CD8-positive, alpha-beta memory T cell (primary cell): ENCODE measurements at regions not wholly inside any gene's neighbourhood (a gene's known extent, or its start where the extent isn't known, plus 50 kb on each side); places are given as distances from the start of the nearest gene placed in this dataset.

Experiments used
- CTCF ChIA-PET: fragments of 350-600 bp; sonication (Branson Sonifier 250); formaldehyde crosslinking; loops from one replicate; lab custom pipeline; 2021; ENCODE audit warnings: antibody characterized with exemption; lab: Charles Lee
- POLR2A ChIA-PET: fragments of 350-600 bp; sonication (Branson Sonifier 250); formaldehyde crosslinking; loops from one replicate; lab custom pipeline; 2021; ENCODE audit warnings: antibody characterized with exemption; lab: Charles Lee
- DNase-seq, 5 donors: peaks; one replicate each; pipeline versions ENCODE4 v3.0.0 to v3.0.0-alpha.2; 2020 to 2022; ENCODE audit warnings: mixed read lengths in 1 of 5
- H3K27ac ChIP-seq: one replicate; pipeline ENCODE4 v1.7.0; 2013; ENCODE audit warnings: low read depth, mild to moderate bottlenecking, low read length, moderate library complexity
- H3K27me3 ChIP-seq: 2 replicates; pipeline ENCODE4 v1.7.0; 2013; ENCODE audit warnings: low read length, mild to moderate bottlenecking; ENCODE audit not compliant: insufficient read depth, poor library complexity, severe bottlenecking
- H3K36me3 ChIP-seq: 2 replicates; pipeline ENCODE4 v1.7.0; 2013; ENCODE audit warnings: mild to moderate bottlenecking, low read length, moderate library complexity; ENCODE audit not compliant: insufficient read depth
- H3K4me1 ChIP-seq: 2 replicates; pipeline ENCODE4 v1.7.0; 2013; ENCODE audit warnings: mild to moderate bottlenecking, low read length, moderate library complexity; ENCODE audit not compliant: insufficient read depth
- H3K4me3 ChIP-seq: 2 replicates; pipeline ENCODE4 v1.7.0; 2013; ENCODE audit warnings: mild to moderate bottlenecking, low read length
- H3K9me3 ChIP-seq: 2 replicates; pipeline ENCODE4 v1.7.0; 2013; ENCODE audit warnings: mild to moderate bottlenecking, low read length
- H3K27ac Mint-ChIP-seq, 8 donors: one replicate each; pipeline ENCODE4 v1.8.0; 2020 to 2021; ENCODE audit warnings: mixed read lengths in 8 of 8, mild to moderate bottlenecking in 6 of 8, inconsistent platforms in 3 of 8, moderate library complexity in 3 of 8
- H3K27me3 Mint-ChIP-seq, 2 donors: one replicate each; pipeline ENCODE4 v1.8.0; 2020 to 2021; ENCODE audit warnings: mixed read lengths in 2 of 2, mild to moderate bottlenecking in 1 of 2, moderate library complexity in 1 of 2
- H3K36me3 Mint-ChIP-seq, 3 donors: one replicate each; pipeline ENCODE4 v1.8.0; 2020 to 2021; ENCODE audit warnings: mixed read lengths in 3 of 3, inconsistent platforms in 1 of 3, mild to moderate bottlenecking in 1 of 3
- H3K4me1 Mint-ChIP-seq, 3 donors: one replicate each; pipeline ENCODE4 v1.8.0; 2020 to 2021; ENCODE audit warnings: mixed read lengths in 3 of 3, inconsistent platforms in 1 of 3, mild to moderate bottlenecking in 1 of 3
- H3K4me3 Mint-ChIP-seq, 7 donors: one replicate each; pipeline ENCODE4 v1.8.0; 2020 to 2021; ENCODE audit warnings: mixed read lengths in 7 of 7, mild to moderate bottlenecking in 6 of 7, moderate library complexity in 4 of 7, inconsistent platforms in 2 of 7
- H3K9me3 Mint-ChIP-seq, 5 donors: one replicate each; pipeline ENCODE4 v1.8.0; 2020 to 2022; ENCODE audit warnings: mixed read lengths in 5 of 5, mild to moderate bottlenecking in 3 of 5, moderate library complexity in 2 of 5, inconsistent platforms in 1 of 5

DNA sequence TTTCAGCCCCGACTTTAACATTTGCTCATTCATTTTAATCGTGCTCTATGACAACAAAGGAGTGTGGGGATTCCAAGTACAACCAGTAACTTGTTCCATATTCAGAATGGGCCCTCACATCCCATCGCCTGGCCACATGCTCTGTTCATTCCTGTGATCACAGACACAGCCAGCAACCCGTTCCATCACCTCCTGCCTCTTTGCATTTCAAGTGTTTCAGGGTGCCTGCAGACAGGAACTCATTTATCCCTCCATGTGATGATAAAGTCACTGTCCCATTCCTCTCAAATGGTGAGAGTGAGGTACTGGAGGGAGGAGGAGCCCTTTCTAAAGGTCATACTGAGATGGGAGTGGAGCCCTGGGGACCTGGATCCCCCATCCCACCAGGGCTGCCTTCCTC lies 571.1 kb downstream of the MAT2B start:
- ChIA-PET CTCF (interaction anchor here (1.3 kb wide), 1 partner anchor 8 kb away, joined by 3 read pairs; no protein-coding TSS in a partner anchor), POLR2A (no interaction called here)
- Histone ChIP-seq H3K4me1 (no peaks in the 10 kb centered on the region), H3K9me3 (no peaks in the 10 kb centered on the region), H3K27me3 (no peaks in the 10 kb centered on the region), H3K36me3 (no peaks in the 10 kb centered on the region), H3K4me3 (no peak overlapping the region), H3K27ac (no peak overlapping the region)
- Mint-ChIP-seq H3K27me3 (no peaks in the 10 kb centered on the region), H3K36me3 (no peaks in the 10 kb centered on the region), H3K4me3 (no peak overlapping the region), H3K4me1 (no peaks in the 10 kb centered on the region), H3K9me3 (peaks cover 0 to 17% (median 4%) of the 10 kb centered on the region in 5 donors), H3K27ac (no peak overlapping the region)
- no peak for DNase-seq

DNA sequence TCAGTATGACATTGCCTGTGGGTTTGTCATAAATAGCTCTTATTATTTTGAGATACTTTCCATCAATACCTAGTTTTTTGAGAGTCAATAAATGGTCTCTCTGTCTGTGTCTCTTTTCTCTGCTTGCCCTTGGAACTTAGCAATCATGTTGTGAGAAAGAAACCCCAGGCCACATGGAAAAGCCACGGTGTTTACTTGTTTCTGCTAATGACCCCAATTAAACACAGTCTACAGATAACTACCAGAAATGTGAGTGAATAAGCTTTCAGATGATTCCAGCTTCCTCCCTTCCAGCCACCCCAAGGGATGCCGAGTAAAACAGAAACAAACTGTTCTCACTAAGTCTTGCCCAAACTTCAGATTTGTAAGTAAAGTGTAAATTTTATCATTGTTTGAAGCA lies 584.9 kb downstream of the MAT2B start:
- no peak for DNase-seq
- no peaks in the 10 kb centered on the region for H3K36me3 ChIP-seq
- no peak overlapping the region for H3K4me3 Mint-ChIP-seq
- no peaks in the 10 kb centered on the region for H3K4me1 ChIP-seq
- H3K4me3 ChIP-seq, result no peak overlapping the region
- H3K9me3 ChIP-seq, result no peaks in the 10 kb centered on the region
- CTCF ChIA-PET, result no interaction called here
- no peaks in the 10 kb centered on the region for H3K27me3 Mint-ChIP-seq
- H3K36me3 Mint-ChIP-seq, result no peaks in the 10 kb centered on the region
- no peaks in the 10 kb centered on the region for H3K4me1 Mint-ChIP-seq
- POLR2A ChIA-PET, result interaction anchor here (0.7 kb wide), 1 partner anchor 78 kb away, joined by 3 read pairs; no protein-coding TSS in a partner anchor
- peak overlapping the region in 1 of 8 donors; percentile 48 for H3K27ac Mint-ChIP-seq
- H3K27me3 ChIP-seq, result no peaks in the 10 kb centered on the region
- peaks cover 0 to 11% (median 3%) of the 10 kb centered on the region in 5 donors for H3K9me3 Mint-ChIP-seq
- H3K27ac ChIP-seq, result no peak overlapping the region

DNA sequence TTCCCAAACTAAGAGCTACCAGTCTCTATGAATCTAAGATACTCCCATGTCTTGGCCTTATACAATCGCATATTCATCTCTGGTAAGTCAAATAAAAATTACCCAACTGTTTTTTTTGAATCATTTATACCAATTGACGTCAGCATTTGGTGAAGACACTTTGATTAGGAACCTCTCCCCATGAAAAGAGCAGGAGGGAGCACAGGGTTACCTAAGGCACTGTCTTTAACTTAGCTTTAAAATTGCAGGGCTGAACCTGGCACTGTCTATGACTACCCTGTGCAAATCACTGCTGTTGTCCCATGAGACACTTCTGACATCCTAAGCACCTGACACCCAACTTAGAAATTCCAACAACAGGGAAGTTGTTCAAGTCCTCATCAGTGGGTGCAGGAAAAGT lies 586.4 kb downstream of the MAT2B start:
- ChIA-PET POLR2A (no interaction called here), CTCF (no interaction called here)
- H3K4me1 ChIP-seq, result no peaks in the 10 kb centered on the region
- H3K9me3 Mint-ChIP-seq, result peaks cover 0 to 11% (median 3%) of the 10 kb centered on the region in 5 donors
- no peak overlapping the region for H3K27ac Mint-ChIP-seq
- no peak for DNase-seq
- H3K36me3 ChIP-seq, result no peaks in the 10 kb centered on the region
- no peak overlapping the region for H3K4me3 ChIP-seq
- no peaks in the 10 kb centered on the region for H3K9me3 ChIP-seq
- H3K27ac ChIP-seq, result no peak overlapping the region
- H3K4me3 Mint-ChIP-seq, result no peak overlapping the region
- H3K36me3 Mint-ChIP-seq, result no peaks in the 10 kb centered on the region
- no peaks in the 10 kb centered on the region for H3K27me3 Mint-ChIP-seq
- no peaks in the 10 kb centered on the region for H3K27me3 ChIP-seq
- H3K4me1 Mint-ChIP-seq, result no peaks in the 10 kb centered on the region

DNA sequence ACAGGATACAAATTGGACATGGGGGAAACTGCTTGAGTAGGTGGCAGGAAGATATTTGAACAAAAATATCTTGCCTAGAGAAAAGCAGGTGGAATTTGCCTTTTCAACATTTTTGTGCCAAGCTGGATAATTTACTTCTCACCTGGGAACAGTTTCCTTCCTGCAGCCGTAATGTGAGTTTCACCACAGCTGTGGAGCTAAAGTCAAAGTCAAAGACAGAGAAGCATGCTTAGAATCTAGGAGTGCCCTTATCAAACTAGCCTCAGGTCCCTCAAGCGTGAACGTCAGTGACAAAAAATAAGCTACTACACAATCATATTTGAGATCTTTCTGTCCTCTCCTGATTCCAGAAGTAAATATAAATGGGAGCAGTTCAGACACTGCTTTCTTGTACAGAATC lies 588.9 kb downstream of the MAT2B start:
- Mint-ChIP-seq H3K27me3 (no peaks in the 10 kb centered on the region), H3K4me3 (no peak overlapping the region), H3K9me3 (peaks cover 0 to 9% (median 0%) of the 10 kb centered on the region in 5 donors), H3K4me1 (no peaks in the 10 kb centered on the region), H3K27ac (no peak overlapping the region), H3K36me3 (no peaks in the 10 kb centered on the region)
- H3K4me1 ChIP-seq, result no peaks in the 10 kb centered on the region
- no peak for DNase-seq
- H3K27ac ChIP-seq, result no peak overlapping the region
- ChIA-PET CTCF (no interaction called here), POLR2A (no interaction called here)
- no peaks in the 10 kb centered on the region for H3K27me3 ChIP-seq
- H3K9me3 ChIP-seq, result no peaks in the 10 kb centered on the region
- no peak overlapping the region for H3K4me3 ChIP-seq
- no peaks in the 10 kb centered on the region for H3K36me3 ChIP-seq

DNA sequence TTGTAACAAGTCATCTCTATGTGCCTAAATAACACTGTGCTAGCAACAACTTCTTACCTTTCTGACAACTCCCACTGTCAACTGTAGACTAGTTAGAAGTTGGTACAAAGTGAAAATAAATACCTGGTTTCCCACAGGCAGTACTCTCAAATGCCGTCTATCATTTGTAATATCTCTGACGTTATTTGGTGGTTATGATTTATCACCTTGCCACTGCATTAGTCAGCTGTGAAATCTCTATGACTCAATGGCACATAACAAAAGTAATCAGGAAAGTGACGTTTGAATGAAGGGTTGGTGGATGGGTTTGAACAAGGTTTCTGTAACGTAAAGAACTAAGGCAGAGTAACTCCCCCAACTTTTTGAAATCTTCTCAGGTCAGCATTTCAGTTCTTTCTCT lies 592.3 kb downstream of the MAT2B start:
- no peaks in the 10 kb centered on the region for H3K9me3 ChIP-seq
- CTCF ChIA-PET, result no interaction called here
- no peak for DNase-seq
- no peaks in the 10 kb centered on the region for H3K4me1 ChIP-seq
- Mint-ChIP-seq H3K9me3 (peaks cover 0 to 7% (median under 1%) of the 10 kb centered on the region in 5 donors), H3K36me3 (no peaks in the 10 kb centered on the region), H3K27me3 (no peaks in the 10 kb centered on the region), H3K4me1 (no peaks in the 10 kb centered on the region), H3K4me3 (no peak overlapping the region), H3K27ac (no peak overlapping the region)
- no peaks in the 10 kb centered on the region for H3K36me3 ChIP-seq
- POLR2A ChIA-PET, result no interaction called here
- H3K4me3 ChIP-seq, result no peak overlapping the region
- H3K27ac ChIP-seq, result no peak overlapping the region
- no peaks in the 10 kb centered on the region for H3K27me3 ChIP-seq

DNA sequence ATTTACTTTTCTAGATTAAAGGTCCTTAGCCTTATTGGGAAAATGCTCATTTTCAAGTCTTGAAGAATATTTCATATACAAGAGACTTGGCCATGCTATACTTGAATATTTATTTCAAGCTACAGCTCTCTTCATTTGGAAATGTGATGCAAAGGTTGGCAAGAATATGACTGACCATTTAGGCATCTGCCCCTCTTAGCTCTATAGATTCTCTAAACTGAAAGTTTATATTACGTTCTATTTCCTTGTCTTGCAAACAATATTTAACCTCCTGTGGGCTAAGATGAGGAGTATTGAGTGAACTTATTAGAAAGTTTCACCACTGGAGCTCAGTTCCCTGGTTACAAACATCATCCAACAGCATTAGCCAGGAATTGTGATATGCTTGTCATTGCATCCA lies 593.1 kb downstream of the MAT2B start:
- H3K4me1 Mint-ChIP-seq, result no peaks in the 10 kb centered on the region
- Histone ChIP-seq H3K27me3 (no peaks in the 10 kb centered on the region), H3K36me3 (no peaks in the 10 kb centered on the region), H3K27ac (no peak overlapping the region), H3K9me3 (no peaks in the 10 kb centered on the region), H3K4me3 (no peak overlapping the region), H3K4me1 (no peaks in the 10 kb centered on the region)
- H3K27me3 Mint-ChIP-seq, result no peaks in the 10 kb centered on the region
- peaks cover 2 to 10% (median 3%) of the 10 kb centered on the region in 5 donors for H3K9me3 Mint-ChIP-seq
- no peak for DNase-seq
- no peak overlapping the region for H3K4me3 Mint-ChIP-seq
- POLR2A ChIA-PET, result no interaction called here
- no peak overlapping the region for H3K27ac Mint-ChIP-seq
- CTCF ChIA-PET, result no interaction called here
- H3K36me3 Mint-ChIP-seq, result no peaks in the 10 kb centered on the region

DNA sequence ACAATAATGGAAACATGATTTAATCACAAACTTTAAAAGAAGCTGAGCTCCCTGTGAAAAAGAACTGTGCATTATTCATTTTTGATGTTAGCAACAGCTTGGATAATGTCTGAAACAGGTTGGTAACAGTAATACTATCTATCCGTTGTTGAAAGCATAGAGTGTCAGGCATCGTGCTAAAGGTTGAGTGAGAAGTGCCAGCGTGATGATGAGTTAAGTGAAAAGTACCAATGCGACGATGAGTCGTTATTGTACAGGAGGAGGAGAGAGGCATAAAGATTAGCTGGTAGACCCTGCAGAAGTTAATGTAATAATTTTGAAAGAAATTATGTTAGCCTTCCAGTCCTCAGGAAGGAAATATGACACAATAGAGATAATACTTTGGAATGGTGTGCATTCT lies 593.6 kb downstream of the MAT2B start:
- H3K9me3 ChIP-seq, result no peaks in the 10 kb centered on the region
- no peaks in the 10 kb centered on the region for H3K4me1 ChIP-seq
- POLR2A ChIA-PET, result no interaction called here
- no peak overlapping the region for H3K4me3 Mint-ChIP-seq
- peaks cover 2 to 10% (median 3%) of the 10 kb centered on the region in 5 donors for H3K9me3 Mint-ChIP-seq
- H3K36me3 Mint-ChIP-seq, result no peaks in the 10 kb centered on the region
- no peaks in the 10 kb centered on the region for H3K27me3 Mint-ChIP-seq
- no peaks in the 10 kb centered on the region for H3K36me3 ChIP-seq
- CTCF ChIA-PET, result no interaction called here
- H3K4me1 Mint-ChIP-seq, result no peaks in the 10 kb centered on the region
- H3K27ac Mint-ChIP-seq, result no peak overlapping the region
- H3K27me3 ChIP-seq, result no peaks in the 10 kb centered on the region
- no peak for DNase-seq
- no peak overlapping the region for H3K27ac ChIP-seq
- H3K4me3 ChIP-seq, result no peak overlapping the region

DNA sequence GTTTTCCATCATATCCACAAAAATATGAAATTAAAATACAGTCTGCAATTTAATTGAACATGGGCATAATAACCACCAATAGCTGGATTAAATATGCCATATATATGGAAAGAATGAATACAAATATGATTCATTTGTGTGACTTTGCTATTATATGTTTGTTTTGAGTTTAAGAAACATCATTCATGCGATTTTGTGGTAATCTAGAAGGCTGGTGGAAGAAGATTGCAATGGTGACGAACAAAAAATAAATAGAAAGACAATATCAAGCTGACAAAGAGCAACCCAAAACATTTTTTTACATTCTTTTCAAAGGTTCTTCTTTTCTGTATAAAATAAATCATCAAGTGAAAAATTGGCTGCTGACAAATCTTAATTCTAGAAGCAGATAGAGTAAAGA lies 610.0 kb downstream of the MAT2B start:
- ChIA-PET CTCF (no interaction called here), POLR2A (no interaction called here)
- Histone ChIP-seq H3K36me3 (no peaks in the 10 kb centered on the region), H3K27me3 (no peaks in the 10 kb centered on the region), H3K4me1 (no peaks in the 10 kb centered on the region), H3K9me3 (no peaks in the 10 kb centered on the region), H3K27ac (no peak overlapping the region), H3K4me3 (no peak overlapping the region)
- Mint-ChIP-seq H3K9me3 (peaks cover 0 to 31% (median 7%) of the 10 kb centered on the region in 5 donors), H3K4me3 (no peak overlapping the region), H3K4me1 (no peaks in the 10 kb centered on the region), H3K36me3 (no peaks in the 10 kb centered on the region), H3K27ac (no peak overlapping the region), H3K27me3 (no peaks in the 10 kb centered on the region)
- DNase-seq, result no peak
